ENCODE measurements at regions not wholly inside any gene's neighbourhood (a gene's known extent, or its start where the extent isn't known, plus 50 kb on each side); places are given as distances from the start of the nearest gene placed in this dataset.
"Not testable (repeated sequence)": the region's sequence is repeated elsewhere in the genome, so short reads cannot be mapped to it uniquely, and the experiment has no call there.

- TF ChIP-seq POLR2AphosphoS5 (IDR thresholded peaks at IDR 0.05) (no peak), CTCF (IDR thresholded peaks at IDR 0.05) (no peak), EP300 (IDR thresholded peaks at IDR 0.05) (no peak), POLR2A (IDR thresholded peaks at IDR 0.05) (no peak)
- Histone ChIP-seq H3K4me1 (no peaks in the 10 kb centered on the region), H3K27me3 (no peaks in the 10 kb centered on the region), H3K4me3 (no peak overlapping the region), H3K36me3 (no peaks in the 10 kb centered on the region), H3K27ac (no peak overlapping the region), H3K9me3 (no peaks in the 10 kb centered on the region)
- DNase-seq = no peak
- 91 to 92% methylated on average over 3 of the region's 3 CpGs for WGBS, 2 donors
- ATAC-seq (ENCODE audit: low FRiP score in 2 of 2) = no peak
These were observed 468.6 kb downstream of the GADD45G start for GRCh38 chr9:90073186-90073945.

- Histone ChIP-seq H3K9me3 (no peaks in the 10 kb centered on the region), H3K27ac (no peak overlapping the region), H3K4me1 (no peaks in the 10 kb centered on the region), H3K36me3 (no peaks in the 10 kb centered on the region), H3K27me3 (no peaks in the 10 kb centered on the region), H3K4me3 (no peak overlapping the region)
- TF ChIP-seq POLR2AphosphoS5 (IDR thresholded peaks at IDR 0.05) = no peak
- TF ChIP-seq POLR2A (IDR thresholded peaks at IDR 0.05) = no peak
- TF ChIP-seq CTCF (IDR thresholded peaks at IDR 0.05) = no peak
- TF ChIP-seq EP300 (IDR thresholded peaks at IDR 0.05) = no peak
- DNase-seq (no peak), ATAC-seq (ENCODE audit: low FRiP score in 2 of 2) (no peak)
- WGBS, 2 donors = 82 to 85% methylated on average over 6 of the region's 6 CpGs
These were observed 469.6 kb downstream of the GADD45G start for GRCh38 chr9:90074316-90074962.

GRCh38 chr9:90077598-90077997, 472.8 kb downstream of the GADD45G start:
- 86 to 94% methylated on average over 3 of the region's 3 CpGs for WGBS, 2 donors
- not testable (repeated sequence) for H3K27ac ChIP-seq; ATAC-seq (ENCODE audit: low FRiP score in 2 of 2); H3K4me1 ChIP-seq; DNase-seq; H3K9me3 ChIP-seq; H3K4me3 ChIP-seq; H3K36me3 ChIP-seq; H3K27me3 ChIP-seq

GRCh38 chr9:90078988-90079421, 474.2 kb downstream of the GADD45G start:
- DNase-seq (no peak), ATAC-seq (ENCODE audit: low FRiP score in 2 of 2) (no peak)
- 72 to 85% methylated on average over 4 of the region's 4 CpGs for WGBS, 2 donors
- Histone ChIP-seq H3K4me3 (no peak overlapping the region), H3K4me1 (no peaks in the 10 kb centered on the region), H3K36me3 (no peaks in the 10 kb centered on the region), H3K27ac (no peak overlapping the region), H3K27me3 (no peaks in the 10 kb centered on the region), H3K9me3 (no peaks in the 10 kb centered on the region)
- TF ChIP-seq CTCF (IDR thresholded peaks at IDR 0.05) = no peak
- TF ChIP-seq POLR2AphosphoS5 (IDR thresholded peaks at IDR 0.05) = no peak
- no peak for TF ChIP-seq POLR2A (IDR thresholded peaks at IDR 0.05)
- no peak for TF ChIP-seq EP300 (IDR thresholded peaks at IDR 0.05)

- Histone ChIP-seq H3K9me3 (no peaks in the 10 kb centered on the region), H3K4me3 (no peak overlapping the region), H3K36me3 (no peaks in the 10 kb centered on the region), H3K27me3 (no peaks in the 10 kb centered on the region), H3K4me1 (peaks cover 5 to 11% (median 9%) of the 10 kb centered on the region in 4 donors), H3K27ac (no peak overlapping the region)
- DNase-seq = no peak
- no peak for TF ChIP-seq POLR2A (IDR thresholded peaks at IDR 0.05)
- no peak for TF ChIP-seq CTCF (IDR thresholded peaks at IDR 0.05)
- TF ChIP-seq EP300 (IDR thresholded peaks at IDR 0.05) = no peak
- no peak for TF ChIP-seq POLR2AphosphoS5 (IDR thresholded peaks at IDR 0.05)
- ATAC-seq (ENCODE audit: low FRiP score in 2 of 2) = no peak
- WGBS, 2 donors = 85 to 89% methylated on average over 4 of the region's 4 CpGs
These were observed 480.8 kb downstream of the GADD45G start for GRCh38 chr9:90085633-90086032.

Measured in upper lobe of left lung (tissue), 6 donors.